NCI-H2029 treated with DMSO at 0.1 percent for 48 hours (cell line): ENCODE measurements at regions not wholly inside any gene's neighbourhood (a gene's known extent, or its start where the extent isn't known, plus 50 kb on each side); places are given as distances from the start of the nearest gene placed in this dataset.

ENCODE experiments used
- DNase-seq: peaks from one replicate; lab custom pipeline; 2025; lab: John Stamatoyannopoulos, UW

- no peak for DNase-seq
Measured at GRCh38 chr5:91910655-91911054, 527.5 kb upstream of the ARRDC3 start.

- DNase-seq: no peak
Measured at GRCh38 chr5:91910247-91910646, 527.1 kb upstream of the ARRDC3 start.

- no peak for DNase-seq
Measured at GRCh38 chr5:91906494-91906893, 523.4 kb upstream of the ARRDC3 start.

- no peak for DNase-seq
Measured at GRCh38 chr5:91906027-91906426, 522.9 kb upstream of the ARRDC3 start.

GRCh38 chr5:91898898-91899297 lies 515.8 kb upstream of the ARRDC3 start:
- DNase-seq: no peak

- DNase-seq: no peak
Measured at GRCh38 chr5:91898019-91898418, 514.9 kb upstream of the ARRDC3 start.

- DNase-seq: no peak
Measured at GRCh38 chr5:91888810-91889209, 505.7 kb upstream of the ARRDC3 start.

GRCh38 chr5:91885291-91886265 lies 502.5 kb upstream of the ARRDC3 start:
- DNase-seq: no peak

GRCh38 chr5:91884036-91884435 lies 500.9 kb upstream of the ARRDC3 start:
- DNase-seq: no peak

GRCh38 chr5:91875196-91875779 lies 492.2 kb upstream of the ARRDC3 start:
- no peak for DNase-seq

- no peak for DNase-seq
Measured at GRCh38 chr5:91867799-91868198, 484.7 kb upstream of the ARRDC3 start.

GRCh38 chr5:91865915-91866314 lies 482.8 kb upstream of the ARRDC3 start:
- DNase-seq: no peak

GRCh38 chr5:91864962-91865361 lies 481.8 kb upstream of the ARRDC3 start:
- DNase-seq: no peak

GRCh38 chr5:91851670-91852069 lies 468.6 kb upstream of the ARRDC3 start:
- DNase-seq: no peak

- DNase-seq: no peak
Measured at GRCh38 chr5:91850031-91850430, 466.9 kb upstream of the ARRDC3 start.

- DNase-seq: no peak
Measured at GRCh38 chr5:91849069-91849468, 466.0 kb upstream of the ARRDC3 start.

- DNase-seq: no peak
Measured at GRCh38 chr5:91848453-91848852, 465.3 kb upstream of the ARRDC3 start.

- DNase-seq: no peak
Measured at GRCh38 chr5:91841423-91841822, 458.3 kb upstream of the ARRDC3 start.

- no peak for DNase-seq
Measured at GRCh38 chr5:91840412-91840811, 457.3 kb upstream of the ARRDC3 start.

- no peak for DNase-seq
Measured at GRCh38 chr5:91839721-91840120, 456.6 kb upstream of the ARRDC3 start.

GRCh38 chr5:91839233-91839632 lies 456.1 kb upstream of the ARRDC3 start:
- DNase-seq: no peak

- no peak for DNase-seq
Measured at GRCh38 chr5:91830361-91830953, 447.3 kb upstream of the ARRDC3 start.

- no peak for DNase-seq
Measured at GRCh38 chr5:91825618-91826017, 442.5 kb upstream of the ARRDC3 start.
